Right cardiac atrium (tissue), 5 donors: ENCODE measurements at regions not wholly inside any gene's neighbourhood (a gene's known extent, or its start where the extent isn't known, plus 50 kb on each side); places are given as distances from the start of the nearest gene placed in this dataset.
"Not testable (repeated sequence)": the region's sequence is repeated elsewhere in the genome, so short reads cannot be mapped to it uniquely, and the experiment has no call there.

Experiments used
- ATAC-seq, 2 donors: fragments of 200-7000 bp; cut with Tn5 transposase; one replicate each; pipeline versions ENCODE4 v1.8.0 to v1.9.1; 2020; ENCODE audit warnings: moderate library complexity in 2 of 2, mild to moderate bottlenecking in 1 of 2
- DNase-seq, 3 donors: peaks; one replicate each; pipeline ENCODE4 v3.0.0-alpha.2; 2020
- H3K27ac ChIP-seq: one replicate; pipeline ENCODE4 v1.5.1; 2013; ENCODE audit warnings: mild to moderate bottlenecking, low read length, control low read depth, moderate library complexity
- H3K27me3 ChIP-seq: one replicate; pipeline ENCODE4 v1.6.1; 2013; ENCODE audit not compliant: control insufficient read depth, insufficient read depth
- H3K4me1 ChIP-seq: one replicate; pipeline ENCODE4 v1.6.1; 2013; ENCODE audit warnings: low read length; ENCODE audit not compliant: control insufficient read depth, insufficient read depth
- H3K4me3 ChIP-seq: one replicate; pipeline ENCODE4 v1.5.1; 2013; ENCODE audit warnings: low read length, control low read depth
- H3K9me3 ChIP-seq: one replicate; pipeline ENCODE4 v1.6.1; 2013; ENCODE audit warnings: low read length; ENCODE audit not compliant: control insufficient read depth
- WGBS: extraction: QIAGEN DNeasy Blood & Tissue Kit; methylation state at CpG from one replicate; pipeline ENCODE4 v1.1.7; 2013; 5-methylcytosine and 5-hydroxymethylcytosine counted together
- intact Hi-C, 4 donors: fragments of 100-400 bp; cut with DNase I; formaldehyde crosslinking; loops; one replicate each; pipeline versions ENCODE4 v1.11.0 to v1.14.0; 2022 to 2023
- donor health status: healthy with polysubstance abuse.
- donor health status: DM: no; HTN: yes; CAD: no.
- donor health status: DM: no; HTN: no; CAD: no.
- donor health status: DM: no; HTN: yes; CAD: no; lungs with severe emphysema.
- donor health status: DM: yes; HTN: yes; CAD: no.

DNA sequence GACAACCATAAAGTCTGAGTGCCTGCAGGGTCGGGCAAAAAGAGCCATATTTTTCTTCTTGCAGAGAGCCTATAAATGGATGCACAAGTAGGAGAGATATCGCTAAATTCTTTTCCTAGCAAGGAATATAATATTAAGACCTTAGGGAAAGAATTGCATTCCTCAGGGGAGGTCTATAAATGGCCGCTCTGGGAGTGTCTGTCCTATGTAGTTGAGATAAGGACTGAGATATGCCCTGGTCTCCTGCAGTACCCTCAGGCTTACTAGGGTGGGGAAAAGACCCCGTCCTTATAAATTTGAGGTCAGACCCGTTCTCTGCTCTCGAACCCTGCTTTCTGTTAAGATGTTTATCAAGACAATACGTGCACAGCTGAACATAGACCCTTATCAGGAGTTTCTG is 250.9 kb downstream of the ANKRD50 start:
- intact Hi-C loops: not testable (repeated sequence)

DNA sequence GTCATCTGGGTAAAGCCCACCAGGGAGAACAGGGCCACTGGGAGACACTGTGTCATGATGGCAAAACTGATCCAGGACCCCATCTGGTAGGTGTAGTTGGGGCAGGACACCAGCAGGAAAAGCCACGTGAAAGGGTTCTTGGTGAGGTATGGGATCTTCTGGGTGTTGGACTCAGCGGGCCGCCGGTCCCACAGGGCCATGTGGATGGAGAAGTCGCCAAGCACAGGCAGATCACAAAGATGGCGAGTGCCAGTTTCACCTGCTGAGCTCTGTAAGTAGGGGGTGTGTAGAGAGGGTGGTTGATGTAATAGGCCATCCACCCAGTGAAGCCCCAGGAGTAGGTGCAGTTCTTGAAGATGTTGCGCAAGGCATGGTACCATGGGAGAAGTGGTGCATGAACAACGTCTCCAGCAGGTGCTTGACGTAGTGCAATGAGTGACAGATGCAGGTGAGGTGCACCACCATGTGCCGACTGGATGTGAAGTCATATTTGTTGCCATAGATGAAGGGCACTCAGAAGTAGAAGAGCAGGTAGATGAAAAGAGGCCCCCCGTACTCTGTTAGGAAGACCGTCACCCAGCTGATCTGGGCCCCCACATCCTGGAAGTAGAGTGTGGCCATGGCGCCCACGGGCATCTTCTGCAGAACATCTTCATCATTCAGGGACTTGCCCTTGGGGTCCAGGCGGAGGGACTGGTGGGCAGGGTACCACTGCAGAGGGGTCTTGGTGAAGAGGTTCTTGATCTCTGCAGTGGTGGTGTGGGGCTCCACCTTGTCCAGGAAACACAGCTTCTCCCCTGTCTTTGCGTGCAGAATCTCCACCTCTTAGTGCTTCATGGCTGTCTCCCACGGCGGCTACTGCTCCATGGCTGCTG is 249.3 kb downstream of the ANKRD50 start:
- Histone ChIP-seq H3K9me3 (peaks cover 2% of the 10 kb centered on the region), H3K4me3 (no peak overlapping the region), H3K4me1 (no peaks in the 10 kb centered on the region), H3K27me3 (no peaks in the 10 kb centered on the region), H3K27ac (no peak overlapping the region)
- ATAC-seq (peak in 1 of 2 donors; percentile 26), DNase-seq (peak in 1 of 3 donors; percentile 37)
- intact Hi-C loops: no loop called here
- 98% methylated on average over 18 of the region's 18 CpGs for WGBS

More for the DNA sequence above, 250.9 kb downstream of the ANKRD50 start:
- not testable (repeated sequence) for H3K27me3 ChIP-seq, H3K9me3 ChIP-seq, DNase-seq, ATAC-seq, H3K4me3 ChIP-seq, H3K27ac ChIP-seq, H3K4me1 ChIP-seq
- WGBS: 93% methylated on average over 7 of the region's 7 CpGs

DNA sequence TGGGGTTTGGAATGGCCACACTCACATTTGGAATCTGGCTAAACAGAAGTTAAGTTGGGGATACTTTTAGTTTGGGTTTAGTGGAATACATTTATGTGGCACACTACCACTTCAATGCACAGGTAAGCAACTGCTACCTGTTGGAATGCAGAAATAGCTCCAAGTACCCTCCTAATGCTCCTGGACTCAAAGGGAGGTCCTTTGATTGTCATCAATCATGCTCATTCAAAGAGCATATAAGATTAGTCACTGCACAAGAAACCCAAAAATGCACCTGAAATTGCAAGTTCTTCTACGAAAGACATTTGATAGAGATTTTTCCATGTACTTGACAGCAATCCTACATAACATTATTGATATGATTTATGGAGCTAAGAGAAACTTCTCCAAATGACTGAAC is 247.7 kb downstream of the ANKRD50 start:
- no peak overlapping the region for H3K4me3 ChIP-seq
- no peak overlapping the region for H3K27ac ChIP-seq
- H3K4me1 ChIP-seq: no peaks in the 10 kb centered on the region
- H3K9me3 ChIP-seq: peaks cover 2% of the 10 kb centered on the region
- ATAC-seq (no peak), DNase-seq (no peak)
- 79% methylated on average over 1 of the region's 1 CpG for WGBS
- intact Hi-C loops: no loop called here
- H3K27me3 ChIP-seq: no peaks in the 10 kb centered on the region

DNA sequence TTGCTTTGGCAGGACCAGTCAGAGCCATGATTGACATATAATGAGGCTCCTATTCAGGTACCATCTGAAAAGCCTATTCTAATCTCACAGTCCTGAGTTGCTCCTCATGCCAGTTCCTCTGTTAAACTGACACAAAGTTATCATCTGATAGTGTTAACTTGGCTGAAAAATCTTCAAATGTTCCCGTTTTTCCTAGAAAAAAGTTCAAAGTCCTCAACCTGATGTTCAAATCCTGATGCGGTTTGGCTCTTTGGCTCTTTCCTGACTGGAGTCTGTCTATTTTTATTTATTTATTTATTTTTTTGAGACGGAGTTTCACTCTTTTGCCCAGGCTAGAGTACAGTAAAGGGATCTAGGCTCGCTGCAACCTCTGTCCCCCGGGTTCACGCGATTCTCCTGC is 244.2 kb downstream of the ANKRD50 start:
- 95% methylated on average over 7 of the region's 7 CpGs for WGBS
- Histone ChIP-seq H3K4me1 (no peaks in the 10 kb centered on the region), H3K27ac (no peak overlapping the region), H3K27me3 (no peaks in the 10 kb centered on the region), H3K4me3 (no peak overlapping the region), H3K9me3 (no peaks in the 10 kb centered on the region)
- DNase-seq: no peak
- intact Hi-C loops: no loop called here
- ATAC-seq: no peak

DNA sequence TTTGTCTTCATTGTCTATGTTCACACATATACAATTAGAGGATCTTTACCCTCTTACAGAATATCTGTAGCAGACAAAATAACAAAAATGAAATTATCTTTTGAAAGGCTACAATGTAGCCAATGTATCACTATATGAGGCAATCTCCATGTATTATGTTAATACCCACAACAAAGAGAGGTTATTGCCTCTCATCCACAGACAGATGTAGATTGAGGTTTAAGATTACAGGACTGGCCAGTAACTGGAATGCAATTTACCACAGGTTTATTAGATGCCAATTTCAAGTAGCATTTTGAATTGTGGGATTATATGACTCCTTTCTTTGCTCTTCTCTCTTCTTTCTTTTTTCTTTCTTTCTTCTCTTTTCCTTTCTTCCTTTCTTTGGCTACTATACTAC is 242.6 kb downstream of the ANKRD50 start:
- no peaks in the 10 kb centered on the region for H3K27me3 ChIP-seq
- no peak for DNase-seq
- intact Hi-C loops: no loop called here
- no peak for ATAC-seq
- H3K27ac ChIP-seq: no peak overlapping the region
- H3K4me1 ChIP-seq: no peaks in the 10 kb centered on the region
- no peak overlapping the region for H3K4me3 ChIP-seq
- H3K9me3 ChIP-seq: no peaks in the 10 kb centered on the region

DNA sequence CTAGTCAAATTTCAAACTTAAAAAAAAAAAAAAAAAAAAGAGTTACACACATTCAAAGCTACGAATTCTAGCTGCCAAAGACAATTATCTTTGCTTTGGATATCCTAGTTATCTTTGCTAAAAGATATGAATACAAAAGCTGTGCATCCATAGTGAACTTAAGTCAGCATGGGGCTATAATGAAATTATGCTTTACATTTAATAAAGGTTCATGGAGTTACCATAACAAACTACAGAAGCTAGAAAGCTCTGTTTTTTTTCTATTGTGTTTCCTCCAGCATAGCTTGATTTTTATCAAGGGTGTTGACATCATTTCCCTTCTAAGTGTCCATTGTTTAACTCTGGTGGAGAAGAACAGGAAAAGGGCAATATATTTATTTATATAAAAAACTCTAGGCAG is 234.1 kb downstream of the ANKRD50 start:
- DNase-seq: no peak
- H3K4me3 ChIP-seq: no peak overlapping the region
- ATAC-seq: peak in 1 of 2 donors; percentile 59
- WGBS: 26% methylated on average over 1 of the region's 1 CpG
- H3K9me3 ChIP-seq: no peaks in the 10 kb centered on the region
- no peak overlapping the region for H3K27ac ChIP-seq
- intact Hi-C loops: no loop called here
- H3K4me1 ChIP-seq: peaks cover 1% of the 10 kb centered on the region
- no peaks in the 10 kb centered on the region for H3K27me3 ChIP-seq

DNA sequence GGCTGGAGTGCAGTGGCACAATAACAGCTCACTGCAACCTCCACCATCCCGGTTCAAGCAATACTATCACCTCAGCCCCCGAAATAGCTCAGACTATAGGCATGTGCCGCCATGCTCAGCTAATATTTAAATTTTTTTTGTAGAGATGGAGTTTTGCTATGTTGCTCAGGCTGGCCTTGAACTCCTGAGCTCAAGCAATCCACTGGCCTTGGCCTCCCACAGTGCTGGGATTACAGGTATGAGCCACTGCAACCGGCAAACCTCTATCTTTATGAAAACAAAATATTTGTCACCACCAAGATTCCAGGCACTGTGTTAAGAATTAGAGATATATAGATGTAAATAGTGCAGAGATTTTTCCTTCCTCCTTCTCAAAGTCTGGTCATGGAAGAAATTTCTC is 232.5 kb downstream of the ANKRD50 start:
- Histone ChIP-seq H3K4me1 (peaks cover 1% of the 10 kb centered on the region), H3K4me3 (no peak overlapping the region), H3K27me3 (no peaks in the 10 kb centered on the region), H3K9me3 (no peaks in the 10 kb centered on the region), H3K27ac (no peak overlapping the region)
- intact Hi-C loops: no loop called here
- ATAC-seq (no peak), DNase-seq (no peak)
- WGBS: 92% methylated on average over 4 of the region's 4 CpGs

DNA sequence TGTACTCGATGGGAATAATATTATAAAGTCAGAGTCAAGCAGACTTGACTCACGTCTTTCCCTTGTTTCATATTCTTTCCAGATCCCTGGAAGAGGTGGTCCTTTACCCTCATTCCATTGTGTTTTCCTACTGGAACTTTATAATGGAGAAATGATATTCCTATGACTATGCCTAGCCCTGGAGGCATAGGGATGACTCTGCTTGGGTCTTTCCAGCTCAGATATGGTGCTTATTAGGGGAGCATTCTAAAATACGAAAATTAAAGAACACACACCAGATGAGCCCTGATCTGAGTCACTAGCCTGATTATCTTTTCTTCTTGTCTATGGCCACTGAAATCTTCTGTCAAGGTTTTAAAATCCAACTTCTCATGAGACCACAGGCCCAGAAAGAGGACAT is 231.4 kb downstream of the ANKRD50 start:
- intact Hi-C loops: no loop called here
- ATAC-seq (no peak), DNase-seq (no peak)
- no peak overlapping the region for H3K27ac ChIP-seq
- H3K27me3 ChIP-seq: no peaks in the 10 kb centered on the region
- no peak overlapping the region for H3K4me3 ChIP-seq
- no peaks in the 10 kb centered on the region for H3K9me3 ChIP-seq
- H3K4me1 ChIP-seq: peaks cover 1% of the 10 kb centered on the region
- WGBS: 91% methylated on average over 3 of the region's 3 CpGs

DNA sequence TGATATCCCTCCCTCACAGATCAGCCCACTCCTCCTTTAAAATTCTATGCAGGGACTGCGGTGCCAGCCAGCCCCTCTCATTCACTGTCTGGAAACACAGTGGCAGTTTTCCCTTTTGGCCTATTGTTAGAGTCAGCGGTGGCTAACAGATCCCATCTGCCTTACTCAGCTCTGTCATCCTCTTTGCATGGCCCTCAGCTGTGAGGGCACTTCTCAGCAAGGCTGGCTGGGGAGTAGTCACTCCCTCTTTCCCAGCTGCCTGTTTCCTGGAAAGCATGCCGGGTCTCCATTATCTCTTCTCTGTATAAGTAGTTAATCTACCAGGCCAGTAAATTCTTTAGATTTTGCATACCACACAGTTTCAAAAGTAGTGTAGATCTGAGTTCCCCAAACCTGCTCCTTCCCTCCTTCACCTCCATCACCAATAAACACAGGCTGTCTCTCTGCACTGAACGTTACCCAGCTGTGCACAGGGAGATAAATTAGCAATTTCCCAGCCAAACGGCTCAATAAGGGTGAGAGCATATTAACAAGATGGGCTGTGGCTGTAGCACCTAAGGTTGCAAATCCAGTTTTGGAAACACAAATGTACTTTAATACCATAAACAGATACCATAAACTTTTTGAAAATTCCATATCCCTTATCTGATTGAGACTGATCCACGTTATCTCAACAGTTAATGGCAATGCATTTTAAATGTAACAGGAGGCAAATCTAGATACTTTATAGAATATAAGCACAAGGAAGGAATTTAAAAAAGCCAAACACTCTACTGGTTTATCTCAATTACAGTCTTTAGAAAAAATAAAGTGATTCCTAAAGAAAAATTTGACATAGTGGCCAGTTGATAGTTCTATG is 229.3 kb downstream of the ANKRD50 start:
- no peak for ATAC-seq

DNA sequence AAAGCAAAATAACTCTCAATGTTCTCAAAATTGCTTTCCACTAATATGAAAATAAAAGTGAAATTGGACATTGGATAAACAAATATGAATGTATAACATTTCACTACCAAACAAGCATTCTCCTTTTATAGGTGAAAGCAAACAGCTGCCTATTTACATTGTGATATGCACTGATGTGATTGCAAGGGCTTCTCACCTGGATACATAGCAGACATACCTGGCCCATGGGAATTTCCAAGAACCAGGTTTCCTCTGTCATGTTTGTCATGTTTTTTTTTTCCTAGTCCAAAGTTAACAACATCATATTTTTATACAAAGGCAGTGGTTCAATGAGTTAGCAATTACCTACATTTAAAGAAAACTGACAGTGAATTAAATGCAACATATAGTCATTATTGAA is 228.5 kb downstream of the ANKRD50 start:
- DNase-seq (no peak), ATAC-seq (no peak)
- H3K27me3 ChIP-seq: no peaks in the 10 kb centered on the region
- peaks cover 1% of the 10 kb centered on the region for H3K4me1 ChIP-seq
- intact Hi-C loops: no loop called here
- no peak overlapping the region for H3K4me3 ChIP-seq
- no peaks in the 10 kb centered on the region for H3K9me3 ChIP-seq
- H3K27ac ChIP-seq: no peak overlapping the region

More for the DNA sequence above, 229.3 kb downstream of the ANKRD50 start:
- H3K27ac ChIP-seq: no peak overlapping the region
- H3K9me3 ChIP-seq: no peaks in the 10 kb centered on the region
- DNase-seq: no peak
- 40% methylated on average over 6 of the region's 6 CpGs for WGBS
- intact Hi-C loops: no loop called here
- peaks cover 1% of the 10 kb centered on the region for H3K4me1 ChIP-seq
- no peak overlapping the region for H3K4me3 ChIP-seq
- H3K27me3 ChIP-seq: no peaks in the 10 kb centered on the region

DNA sequence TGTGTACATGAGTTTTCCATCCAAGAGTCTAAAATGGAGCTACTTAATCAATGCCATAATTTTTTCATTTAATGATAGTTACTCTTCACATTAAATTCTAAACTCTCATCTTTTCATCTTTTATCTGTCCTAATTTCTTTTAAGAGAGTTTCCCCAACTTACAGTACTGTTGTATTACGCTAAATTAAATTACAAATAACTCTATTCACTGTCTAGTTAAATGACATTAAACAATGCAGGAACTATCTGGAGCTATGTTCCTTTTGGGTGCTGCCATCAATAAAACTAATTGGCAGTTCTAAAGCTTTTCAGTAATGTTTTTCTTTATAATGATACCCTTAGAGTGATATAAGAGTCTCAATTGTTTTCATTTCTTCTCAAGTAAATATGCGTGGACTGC is 227.6 kb downstream of the ANKRD50 start:
- Histone ChIP-seq H3K27me3 (no peaks in the 10 kb centered on the region), H3K4me3 (no peak overlapping the region), H3K9me3 (no peaks in the 10 kb centered on the region), H3K4me1 (peaks cover 1% of the 10 kb centered on the region), H3K27ac (no peak overlapping the region)
- WGBS: 93% methylated on average over 2 of the region's 2 CpGs
- DNase-seq (no peak), ATAC-seq (no peak)
- intact Hi-C loops: no loop called here
